Ascending aorta (tissue), 2 donors: ENCODE measurements at regions not wholly inside any gene's neighbourhood (a gene's known extent, or its start where the extent isn't known, plus 50 kb on each side); places are given as distances from the start of the nearest gene placed in this dataset.

ENCODE experiments used
- DNase-seq, 2 donors: peaks; one replicate each; pipeline ENCODE4 v3.0.0-alpha.2; 2019; ENCODE audit warnings: low spot score in 2 of 2
- H3K27ac ChIP-seq, 2 donors: fragments of 200-600 bp; sonication (generic); one replicate each; pipeline ENCODE4 v1.5.1; 2016 to 2017; ENCODE audit warnings: mild to moderate bottlenecking in 1 of 2
- H3K27me3 ChIP-seq: fragments of 200-600 bp; sonication (generic); one replicate; pipeline ENCODE4 v1.5.1; 2017
- H3K36me3 ChIP-seq, 2 donors: fragments of 200-600 bp; sonication (generic); one replicate each; pipeline ENCODE4 v1.5.1; 2016
- H3K4me1 ChIP-seq, 2 donors: fragments of 200-600 bp; sonication (generic); one replicate each; pipeline ENCODE4 v1.5.1; 2016 to 2017; ENCODE audit warnings: mild to moderate bottlenecking in 1 of 2
- H3K4me3 ChIP-seq, 2 donors: fragments of 200-600 bp; sonication (generic); one replicate each; pipeline ENCODE4 v1.5.1; 2016 to 2017; ENCODE audit warnings: mild to moderate bottlenecking in 1 of 2
- H3K9me3 ChIP-seq, 2 donors: fragments of 200-600 bp; sonication (generic); one replicate each; pipeline ENCODE4 v1.5.1; 2016
- intact Hi-C: fragments of 100-400 bp; cut with DNase I; formaldehyde crosslinking; loops from one replicate; pipeline ENCODE4 v1.15.1; 2023
- TF ChIP-seq, protein P1 (sequence below), 3 experiments: fragments of 200-600 bp in 2 of 3; fragments of 450-650 bp in 1 of 3; sonication (generic) in 2 of 3; IDR thresholded peaks; one replicate each; pipeline ENCODE4 v1.5.1; 2016 to 2019; ENCODE audit warnings: antibody characterized with exemption in 3 of 3, mild to moderate bottlenecking in 1 of 3, moderate library complexity in 1 of 3

DNA sequence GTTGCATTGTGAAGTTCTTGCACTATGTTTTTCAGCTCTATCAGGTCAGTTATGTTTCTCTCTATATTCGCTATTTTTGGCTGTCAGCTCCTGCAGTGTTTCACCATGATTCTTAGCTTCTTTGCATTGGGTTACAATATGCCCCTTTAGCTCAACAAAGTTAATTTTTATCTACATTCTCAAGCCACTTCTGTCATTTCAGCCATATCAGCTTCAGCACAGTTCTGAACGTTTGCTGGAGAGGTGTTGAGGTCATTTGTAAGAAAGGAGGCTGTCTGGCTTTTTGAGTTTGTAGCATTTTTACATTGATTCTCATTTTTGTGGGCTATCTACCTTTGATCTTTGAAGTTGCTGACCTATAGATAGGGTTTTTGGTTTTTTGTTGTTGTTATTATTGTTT is 573.2 kb upstream of the RGS18 start:
- TF ChIP-seq, protein P1, sequence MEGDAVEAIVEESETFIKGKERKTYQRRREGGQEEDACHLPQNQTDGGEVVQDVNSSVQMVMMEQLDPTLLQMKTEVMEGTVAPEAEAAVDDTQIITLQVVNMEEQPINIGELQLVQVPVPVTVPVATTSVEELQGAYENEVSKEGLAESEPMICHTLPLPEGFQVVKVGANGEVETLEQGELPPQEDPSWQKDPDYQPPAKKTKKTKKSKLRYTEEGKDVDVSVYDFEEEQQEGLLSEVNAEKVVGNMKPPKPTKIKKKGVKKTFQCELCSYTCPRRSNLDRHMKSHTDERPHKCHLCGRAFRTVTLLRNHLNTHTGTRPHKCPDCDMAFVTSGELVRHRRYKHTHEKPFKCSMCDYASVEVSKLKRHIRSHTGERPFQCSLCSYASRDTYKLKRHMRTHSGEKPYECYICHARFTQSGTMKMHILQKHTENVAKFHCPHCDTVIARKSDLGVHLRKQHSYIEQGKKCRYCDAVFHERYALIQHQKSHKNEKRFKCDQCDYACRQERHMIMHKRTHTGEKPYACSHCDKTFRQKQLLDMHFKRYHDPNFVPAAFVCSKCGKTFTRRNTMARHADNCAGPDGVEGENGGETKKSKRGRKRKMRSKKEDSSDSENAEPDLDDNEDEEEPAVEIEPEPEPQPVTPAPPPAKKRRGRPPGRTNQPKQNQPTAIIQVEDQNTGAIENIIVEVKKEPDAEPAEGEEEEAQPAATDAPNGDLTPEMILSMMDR (IDR thresholded peaks at IDR 0.05): no peak
- intact Hi-C loops: no loop called here

DNA sequence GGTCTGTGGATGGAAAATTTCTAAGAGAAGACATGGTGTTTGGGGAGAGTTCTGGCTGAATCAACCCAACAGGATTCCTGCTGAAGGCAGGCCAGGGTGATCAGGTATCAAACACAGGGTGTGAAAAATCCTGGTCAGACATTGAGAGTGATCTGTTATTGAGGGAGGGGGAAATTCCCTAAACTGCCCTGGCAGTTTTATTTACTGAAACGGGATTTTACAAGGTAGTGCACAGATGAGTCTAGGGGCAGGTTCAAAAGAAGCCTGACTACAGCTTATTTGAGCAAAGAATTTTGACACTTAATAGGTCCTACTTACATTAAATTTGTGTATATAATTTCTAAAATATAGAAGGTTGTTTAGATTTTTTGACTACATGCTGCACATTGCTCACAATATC is 569.4 kb upstream of the RGS18 start:
- intact Hi-C loops: no loop called here
- H3K36me3 ChIP-seq: no peaks in the 10 kb centered on the region
- DNase-seq: no peak

More for the DNA sequence above, 573.2 kb upstream of the RGS18 start:
- H3K27me3 ChIP-seq: no peaks in the 10 kb centered on the region
- no peak overlapping the region for H3K27ac ChIP-seq
- no peak for DNase-seq
- no peak overlapping the region for H3K4me3 ChIP-seq
- H3K36me3 ChIP-seq: no peaks in the 10 kb centered on the region
- no peaks in the 10 kb centered on the region for H3K9me3 ChIP-seq
- H3K4me1 ChIP-seq: no peaks in the 10 kb centered on the region

DNA sequence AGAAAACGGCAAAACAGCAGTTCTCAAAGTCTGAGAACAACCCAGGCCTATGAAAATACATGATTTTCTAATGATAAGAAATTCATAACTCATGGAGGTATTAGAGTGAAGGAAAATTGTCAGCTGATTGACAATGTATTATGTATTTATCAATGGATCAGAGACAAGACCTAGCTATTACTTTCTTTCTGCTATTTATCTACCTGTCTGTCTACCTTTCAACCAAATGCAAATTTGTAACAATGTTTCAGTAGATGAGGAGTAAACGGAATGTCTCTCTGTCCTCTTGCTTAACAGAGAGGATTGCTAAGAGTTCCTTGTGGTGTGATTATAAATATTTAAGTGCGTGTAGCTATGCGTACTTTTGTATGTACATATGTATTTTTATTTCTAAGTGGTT is 568.7 kb upstream of the RGS18 start:
- no peak overlapping the region for H3K27ac ChIP-seq
- H3K9me3 ChIP-seq: no peaks in the 10 kb centered on the region
- H3K4me1 ChIP-seq: no peaks in the 10 kb centered on the region
- intact Hi-C loops: no loop called here
- no peaks in the 10 kb centered on the region for H3K36me3 ChIP-seq
- no peak for DNase-seq
- H3K27me3 ChIP-seq: no peaks in the 10 kb centered on the region
- TF ChIP-seq, protein P1 (IDR thresholded peaks at IDR 0.05): no peak
- no peak overlapping the region for H3K4me3 ChIP-seq

More for the DNA sequence above, 569.4 kb upstream of the RGS18 start:
- TF ChIP-seq, protein P1 (IDR thresholded peaks at IDR 0.05): no peak
- no peaks in the 10 kb centered on the region for H3K4me1 ChIP-seq
- H3K9me3 ChIP-seq: no peaks in the 10 kb centered on the region
- no peak overlapping the region for H3K4me3 ChIP-seq
- H3K27ac ChIP-seq: no peak overlapping the region
- H3K27me3 ChIP-seq: no peaks in the 10 kb centered on the region

DNA sequence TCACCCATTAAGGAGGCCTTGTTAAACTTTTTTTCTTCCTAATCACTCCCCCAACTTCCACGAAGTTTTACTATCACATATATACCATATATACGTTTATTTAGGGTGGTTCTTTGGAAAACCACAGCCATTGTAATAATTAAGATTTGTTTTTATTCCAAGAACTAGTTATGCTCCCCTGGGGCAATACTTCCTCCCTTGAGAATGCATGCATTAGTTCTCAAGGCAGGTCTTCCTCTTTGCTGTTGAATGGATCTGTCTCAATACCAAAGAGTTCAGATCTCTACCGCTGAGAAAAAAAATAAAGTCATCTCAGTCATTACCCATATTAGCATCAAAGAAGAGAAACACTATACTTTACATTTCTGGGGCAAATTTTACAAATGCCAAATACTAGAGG is 567.7 kb upstream of the RGS18 start:
- no peak overlapping the region for H3K27ac ChIP-seq
- TF ChIP-seq, protein P1 (IDR thresholded peaks at IDR 0.05): no peak
- H3K9me3 ChIP-seq: no peaks in the 10 kb centered on the region
- intact Hi-C loops: no loop called here
- no peaks in the 10 kb centered on the region for H3K27me3 ChIP-seq
- H3K4me1 ChIP-seq: no peaks in the 10 kb centered on the region
- DNase-seq: no peak
- no peaks in the 10 kb centered on the region for H3K36me3 ChIP-seq
- H3K4me3 ChIP-seq: no peak overlapping the region

DNA sequence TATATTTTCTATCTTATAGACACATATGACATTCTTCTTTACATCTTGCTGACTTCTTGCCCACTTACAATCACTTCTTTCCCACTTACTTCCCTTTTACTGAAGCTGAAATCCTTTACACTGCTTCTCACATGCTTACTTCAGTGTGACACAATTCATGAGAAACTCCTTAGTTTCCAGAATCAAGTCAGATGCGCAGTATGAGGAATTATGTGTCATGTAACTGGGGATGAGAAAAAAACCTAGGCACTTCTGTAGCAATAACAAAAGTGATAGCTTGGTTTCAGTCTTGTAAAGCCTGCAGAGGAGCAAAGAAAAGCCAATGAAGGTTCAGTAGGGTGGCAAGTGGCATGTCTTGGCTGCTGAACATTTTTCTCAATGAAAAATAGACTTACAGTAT is 566.2 kb upstream of the RGS18 start:
- no peaks in the 10 kb centered on the region for H3K9me3 ChIP-seq

More for the DNA sequence above, 566.2 kb upstream of the RGS18 start:
- no peak overlapping the region for H3K4me3 ChIP-seq
- no peaks in the 10 kb centered on the region for H3K27me3 ChIP-seq
- H3K4me1 ChIP-seq: no peaks in the 10 kb centered on the region
- no peak overlapping the region for H3K27ac ChIP-seq
- no peaks in the 10 kb centered on the region for H3K36me3 ChIP-seq
- TF ChIP-seq, protein P1 (IDR thresholded peaks at IDR 0.05): no peak
- DNase-seq: no peak
- intact Hi-C loops: no loop called here
